ENCODE measurements at regions not wholly inside any gene's neighbourhood (a gene's known extent, or its start where the extent isn't known, plus 50 kb on each side); places are given as distances from the start of the nearest gene placed in this dataset.

GRCh38 chr4:123190176-123190575 lies 206.4 kb upstream of the SPRY1 start:
- Histone ChIP-seq H3K9me3 (no peaks in the 10 kb centered on the region), H3K27ac (no peak overlapping the region), H3K36me3 (no peaks in the 10 kb centered on the region), H3K4me3 (no peak overlapping the region), H3K27me3 (no peaks in the 10 kb centered on the region), H3K4me1 (no peaks in the 10 kb centered on the region)
- intact Hi-C loops (cut with DNase I), result no loop called here
- DNase-seq (ENCODE audit: extremely low spot score in 2 of 2), result no peak
- no peak for TF ChIP-seq POLR2A (IDR thresholded peaks at IDR 0.05)
- TF ChIP-seq POLR2AphosphoS5 (IDR thresholded peaks at IDR 0.05; ENCODE audit: insufficient read depth in 1 of 2, low read depth in 1 of 2), result no peak
- no peak for TF ChIP-seq CTCF (IDR thresholded peaks at IDR 0.05)

- Histone ChIP-seq H3K36me3 (no peaks in the 10 kb centered on the region), H3K4me3 (no peak overlapping the region), H3K9me3 (no peaks in the 10 kb centered on the region), H3K4me1 (no peaks in the 10 kb centered on the region), H3K27me3 (no peaks in the 10 kb centered on the region), H3K27ac (no peak overlapping the region)
- intact Hi-C loops (cut with DNase I), result no loop called here
- no peak for DNase-seq (ENCODE audit: extremely low spot score in 2 of 2)
- TF ChIP-seq POLR2A (IDR thresholded peaks at IDR 0.05) (no peak), POLR2AphosphoS5 (IDR thresholded peaks at IDR 0.05; ENCODE audit: insufficient read depth in 1 of 2, low read depth in 1 of 2) (no peak), CTCF (IDR thresholded peaks at IDR 0.05) (no peak)
Observed at GRCh38 chr4:123191728-123192127, 204.9 kb upstream of the SPRY1 start.

- intact Hi-C loops (cut with DNase I), result no loop called here
- DNase-seq (ENCODE audit: extremely low spot score in 2 of 2), result no peak
- Histone ChIP-seq H3K27me3 (no peaks in the 10 kb centered on the region), H3K9me3 (no peaks in the 10 kb centered on the region), H3K4me3 (no peak overlapping the region), H3K36me3 (no peaks in the 10 kb centered on the region), H3K27ac (no peak overlapping the region), H3K4me1 (no peaks in the 10 kb centered on the region)
- no peak for TF ChIP-seq POLR2AphosphoS5 (IDR thresholded peaks at IDR 0.05; ENCODE audit: insufficient read depth in 1 of 2, low read depth in 1 of 2)
- TF ChIP-seq POLR2A (IDR thresholded peaks at IDR 0.05), result no peak
- TF ChIP-seq CTCF (IDR thresholded peaks at IDR 0.05), result no peak
Observed at GRCh38 chr4:123193802-123194367, 202.7 kb upstream of the SPRY1 start.

- DNase-seq (ENCODE audit: extremely low spot score in 2 of 2), result no peak
- H3K4me3 ChIP-seq, result no peak overlapping the region
- no peak overlapping the region for H3K27ac ChIP-seq
- H3K4me1 ChIP-seq, result no peaks in the 10 kb centered on the region
- TF ChIP-seq CTCF (IDR thresholded peaks at IDR 0.05) (no peak), POLR2AphosphoS5 (IDR thresholded peaks at IDR 0.05; ENCODE audit: insufficient read depth in 1 of 2, low read depth in 1 of 2) (no peak), POLR2A (IDR thresholded peaks at IDR 0.05) (no peak)
- no peaks in the 10 kb centered on the region for H3K36me3 ChIP-seq
- H3K27me3 ChIP-seq, result no peaks in the 10 kb centered on the region
- no peaks in the 10 kb centered on the region for H3K9me3 ChIP-seq
- intact Hi-C loops (cut with DNase I), result no loop called here
Observed at GRCh38 chr4:123198706-123199105, 197.9 kb upstream of the SPRY1 start.

GRCh38 chr4:123200051-123200940 lies 196.3 kb upstream of the SPRY1 start:
- Histone ChIP-seq H3K27ac (no peak overlapping the region), H3K9me3 (no peaks in the 10 kb centered on the region), H3K27me3 (no peaks in the 10 kb centered on the region), H3K4me3 (no peak overlapping the region), H3K36me3 (no peaks in the 10 kb centered on the region), H3K4me1 (no peaks in the 10 kb centered on the region)
- TF ChIP-seq POLR2AphosphoS5 (IDR thresholded peaks at IDR 0.05; ENCODE audit: insufficient read depth in 1 of 2, low read depth in 1 of 2), result no peak
- TF ChIP-seq POLR2A (IDR thresholded peaks at IDR 0.05), result no peak
- no peak for TF ChIP-seq CTCF (IDR thresholded peaks at IDR 0.05)
- intact Hi-C loops (cut with DNase I), result no loop called here
- no peak for DNase-seq (ENCODE audit: extremely low spot score in 2 of 2)

All from vagina (tissue), 2 donors.